ENCODE measurements at regions not wholly inside any gene's neighbourhood (a gene's known extent, or its start where the extent isn't known, plus 50 kb on each side); places are given as distances from the start of the nearest gene placed in this dataset.

GRCh38 chr11:109205312-109205711 is 216.7 kb upstream of the C11orf87 start:
- no peak for TF ChIP-seq CTCF (IDR thresholded peaks at IDR 0.05)
- TF ChIP-seq EP300 (IDR thresholded peaks at IDR 0.05; ENCODE audit: low read depth) = no peak
- no peak for TF ChIP-seq POLR2A (IDR thresholded peaks at IDR 0.05)
- TF ChIP-seq POLR2AphosphoS5 (IDR thresholded peaks at IDR 0.05) = no peak
- whole genome bisulfite sequencing, 2 donors (ENCODE audit: low coverage in 1 of 2) = 83 to 92% methylated on average over 1 of the region's 1 CpG
- in situ Hi-C loops (cut with MboI; ENCODE audit: low pct_ligation_motif_present in 1 of 4, low pct_unique_long_range_greater_than_20kb in 1 of 4, low sequenced_read_pairs in 3 of 4) = no loop called here

DNA sequence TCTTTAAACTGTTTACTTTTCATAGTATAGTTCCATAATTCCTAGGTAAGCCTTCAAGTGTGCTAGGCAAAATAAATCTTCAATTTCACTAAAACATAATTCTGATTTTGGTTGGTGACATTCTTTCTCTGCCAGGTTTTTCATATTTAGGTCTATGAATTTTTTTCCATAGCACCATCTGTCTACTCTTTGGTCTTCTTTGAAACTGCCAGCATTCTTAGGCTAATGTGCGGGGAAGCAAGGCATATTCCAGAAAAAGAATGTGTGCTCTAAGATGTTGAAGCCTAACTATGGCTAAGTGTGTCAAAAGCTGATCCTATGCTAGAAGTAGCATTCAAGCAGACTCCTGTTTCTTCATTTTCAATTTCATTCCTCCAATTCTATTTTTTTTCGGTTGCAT is 213.9 kb upstream of the C11orf87 start:
- no peaks in the 10 kb centered on the region for H3K4me1 ChIP-seq
- in situ Hi-C loops (cut with MboI; ENCODE audit: low pct_ligation_motif_present in 1 of 4, low pct_unique_long_range_greater_than_20kb in 1 of 4, low sequenced_read_pairs in 3 of 4) (no loop called here), intact Hi-C loops (cut with DNase I; ENCODE audit: low total_unique reads) (no loop called here)
- H3K4me3 ChIP-seq = no peak overlapping the region
- H3K27me3 ChIP-seq = no peaks in the 10 kb centered on the region
- H3K36me3 ChIP-seq = no peaks in the 10 kb centered on the region
- 42 to 58% methylated on average over 2 of the region's 2 CpGs for WGBS, 2 donors (ENCODE audit: low coverage in 1 of 2)
- peaks cover 0 to 5% of the 10 kb centered on the region in 2 donors for H3K9me3 ChIP-seq
- TF ChIP-seq POLR2A (IDR thresholded peaks at IDR 0.05) = no peak
- no peak for TF ChIP-seq CTCF (IDR thresholded peaks at IDR 0.05)
- TF ChIP-seq POLR2AphosphoS5 (IDR thresholded peaks at IDR 0.05) = no peak
- TF ChIP-seq EP300 (IDR thresholded peaks at IDR 0.05; ENCODE audit: low read depth) = no peak
- no peak for DNase-seq
- H3K27ac ChIP-seq = no peak overlapping the region

More at GRCh38 chr11:109205312-109205711, 216.7 kb upstream of the C11orf87 start:
- Histone ChIP-seq H3K36me3 (no peaks in the 10 kb centered on the region), H3K9me3 (peaks cover 0 to 1% of the 10 kb centered on the region in 2 donors), H3K4me3 (no peak overlapping the region), H3K27me3 (no peaks in the 10 kb centered on the region), H3K4me1 (no peaks in the 10 kb centered on the region), H3K27ac (no peak overlapping the region)
- intact Hi-C loops (cut with DNase I; ENCODE audit: low total_unique reads) = no loop called here
- DNase-seq = no peak

DNA sequence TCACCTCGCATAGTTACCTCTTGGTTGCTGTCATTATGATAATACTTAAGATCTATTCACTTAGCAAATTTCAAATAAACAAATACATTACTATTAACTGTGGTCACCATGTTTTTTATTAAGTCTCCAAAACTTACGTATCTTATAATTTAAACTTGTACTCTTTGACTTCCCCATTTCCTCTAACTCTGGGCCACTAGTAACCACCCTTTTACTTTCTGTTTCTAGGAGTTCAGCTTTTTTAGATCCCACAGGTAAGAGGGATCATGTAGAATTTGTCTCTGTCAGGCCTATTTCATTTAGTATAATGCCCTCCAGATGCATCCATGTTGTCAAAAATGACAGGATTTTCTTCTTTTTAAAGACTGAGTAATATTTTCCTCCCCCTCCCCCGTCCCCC is 212.4 kb upstream of the C11orf87 start:
- intact Hi-C loops (cut with DNase I; ENCODE audit: low total_unique reads) (no loop called here), in situ Hi-C loops (cut with MboI; ENCODE audit: low pct_ligation_motif_present in 1 of 4, low pct_unique_long_range_greater_than_20kb in 1 of 4, low sequenced_read_pairs in 3 of 4) (no loop called here)
- no peak for TF ChIP-seq POLR2AphosphoS5 (IDR thresholded peaks at IDR 0.05)
- TF ChIP-seq CTCF (IDR thresholded peaks at IDR 0.05) = no peak
- no peak for TF ChIP-seq POLR2A (IDR thresholded peaks at IDR 0.05)
- TF ChIP-seq EP300 (IDR thresholded peaks at IDR 0.05; ENCODE audit: low read depth) = no peak
- Histone ChIP-seq H3K4me1 (no peaks in the 10 kb centered on the region), H3K9me3 (peaks cover 0 to 5% of the 10 kb centered on the region in 2 donors), H3K27ac (no peak overlapping the region), H3K36me3 (no peaks in the 10 kb centered on the region), H3K4me3 (no peak overlapping the region), H3K27me3 (no peaks in the 10 kb centered on the region)
- no peak for DNase-seq
- 75 to 93% methylated on average over 2 to 3 of the region's 3 CpGs for WGBS, 2 donors (ENCODE audit: low coverage in 1 of 2)

GRCh38 chr11:109221190-109221589 is 200.8 kb upstream of the C11orf87 start:
- intact Hi-C loops (cut with DNase I; ENCODE audit: low total_unique reads) = no loop called here
- 93% methylated on average over 5 of the region's 5 CpGs; no CpG with 5 or more reads in 1 of the 2 donors for WGBS, 2 donors (ENCODE audit: low coverage in 1 of 2)

DNA sequence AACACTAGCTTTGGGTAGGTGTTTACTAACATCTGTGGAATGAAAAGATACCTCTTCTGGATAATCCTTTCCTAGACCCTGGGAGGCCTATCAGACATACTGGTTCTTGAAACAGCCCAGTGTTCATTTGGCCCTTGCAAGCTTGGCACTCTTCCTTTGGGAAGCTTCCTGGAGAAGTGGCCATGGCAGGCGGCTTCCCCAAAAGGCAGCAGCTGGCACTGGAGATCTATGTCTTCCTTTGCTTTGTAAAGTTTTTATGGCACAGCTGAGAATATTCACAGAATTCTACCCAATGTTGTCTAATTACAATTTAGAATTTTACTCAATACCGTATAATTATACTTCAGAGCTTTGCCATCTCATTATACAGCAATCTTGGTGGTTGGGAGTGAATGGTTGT is 199.2 kb upstream of the C11orf87 start:
- intact Hi-C loops (cut with DNase I; ENCODE audit: low total_unique reads) (no loop called here), in situ Hi-C loops (cut with MboI; ENCODE audit: low pct_ligation_motif_present in 1 of 4, low pct_unique_long_range_greater_than_20kb in 1 of 4, low sequenced_read_pairs in 3 of 4) (no loop called here)
- H3K27me3 ChIP-seq = no peaks in the 10 kb centered on the region
- H3K27ac ChIP-seq = no peak overlapping the region
- no peak overlapping the region for H3K4me3 ChIP-seq
- no peaks in the 10 kb centered on the region for H3K9me3 ChIP-seq
- no peaks in the 10 kb centered on the region for H3K36me3 ChIP-seq
- no peaks in the 10 kb centered on the region for H3K4me1 ChIP-seq
- WGBS, 2 donors (ENCODE audit: low coverage in 1 of 2) = 89% methylated on average over 2 of the region's 2 CpGs; no CpG with 5 or more reads in 1 of the 2 donors
- DNase-seq = no peak
- TF ChIP-seq POLR2AphosphoS5 (IDR thresholded peaks at IDR 0.05) (no peak), EP300 (IDR thresholded peaks at IDR 0.05; ENCODE audit: low read depth) (no peak), POLR2A (IDR thresholded peaks at IDR 0.05) (no peak), CTCF (IDR thresholded peaks at IDR 0.05) (no peak)

More at GRCh38 chr11:109221190-109221589, 200.8 kb upstream of the C11orf87 start:
- Histone ChIP-seq H3K4me1 (no peaks in the 10 kb centered on the region), H3K27me3 (no peaks in the 10 kb centered on the region), H3K27ac (no peak overlapping the region), H3K9me3 (no peaks in the 10 kb centered on the region), H3K4me3 (no peak overlapping the region), H3K36me3 (no peaks in the 10 kb centered on the region)
- TF ChIP-seq POLR2A (IDR thresholded peaks at IDR 0.05) = no peak
- TF ChIP-seq POLR2AphosphoS5 (IDR thresholded peaks at IDR 0.05) = no peak
- TF ChIP-seq EP300 (IDR thresholded peaks at IDR 0.05; ENCODE audit: low read depth) = no peak
- DNase-seq = no peak
- in situ Hi-C loops (cut with MboI; ENCODE audit: low pct_ligation_motif_present in 1 of 4, low pct_unique_long_range_greater_than_20kb in 1 of 4, low sequenced_read_pairs in 3 of 4) = no loop called here

Data from transverse colon (tissue), 4 donors.